Natural killer cell treated with Interleukin-12 subunit alpha and Interleukin-12 subunit beta and Interleukin-15 and Interleukin-18, amount 100 ng/mL, for 72 hours (primary cell): ENCODE measurements at regions not wholly inside any gene's neighbourhood (a gene's known extent, or its start where the extent isn't known, plus 50 kb on each side); places are given as distances from the start of the nearest gene placed in this dataset.
"Not testable (repeated sequence)": the region's sequence is repeated elsewhere in the genome, so short reads cannot be mapped to it uniquely, and the experiment has no call there.

Source experiments
- ATAC-seq, 2 donors: fragments of 150-1000 bp; cut with Tn5 transposase in 1 of 2; sonication (Bioruptor Pico), chemical (Tn5 transposase) in 1 of 2; 2 replicates each; pipeline ENCODE4 v1.10.0; 2021
- DNase-seq: peaks from one replicate; pipeline ENCODE4 v3.0.0; 2022; ENCODE audit warnings: low spot score
- H3K27ac Mint-ChIP-seq, 2 donors: 1 replicate in 1 of 2; 2 replicates in 1 of 2; pipeline ENCODE4 v1.8.0; 2022; ENCODE audit warnings: mixed read lengths in 2 of 2, mild to moderate bottlenecking in 1 of 2, moderate library complexity in 1 of 2
- H3K27me3 Mint-ChIP-seq, 2 donors: 1 replicate in 1 of 2; 2 replicates in 1 of 2; pipeline ENCODE4 v1.8.0; 2022; ENCODE audit warnings: mixed read lengths in 2 of 2
- H3K36me3 Mint-ChIP-seq: one replicate; pipeline ENCODE4 v1.8.0; 2022; ENCODE audit warnings: mixed read lengths
- H3K4me1 Mint-ChIP-seq, 2 donors: 1 replicate in 1 of 2; 2 replicates in 1 of 2; pipeline ENCODE4 v1.8.0; 2022; ENCODE audit warnings: low read depth in 2 of 2, mixed read lengths in 2 of 2, mild to moderate bottlenecking in 1 of 2
- H3K4me3 Mint-ChIP-seq: one replicate; pipeline ENCODE4 v1.8.0; 2022; ENCODE audit warnings: mixed read lengths
- H3K9me3 Mint-ChIP-seq: 2 replicates; pipeline ENCODE4 v1.8.0; 2022; ENCODE audit warnings: mixed read lengths

DNA sequence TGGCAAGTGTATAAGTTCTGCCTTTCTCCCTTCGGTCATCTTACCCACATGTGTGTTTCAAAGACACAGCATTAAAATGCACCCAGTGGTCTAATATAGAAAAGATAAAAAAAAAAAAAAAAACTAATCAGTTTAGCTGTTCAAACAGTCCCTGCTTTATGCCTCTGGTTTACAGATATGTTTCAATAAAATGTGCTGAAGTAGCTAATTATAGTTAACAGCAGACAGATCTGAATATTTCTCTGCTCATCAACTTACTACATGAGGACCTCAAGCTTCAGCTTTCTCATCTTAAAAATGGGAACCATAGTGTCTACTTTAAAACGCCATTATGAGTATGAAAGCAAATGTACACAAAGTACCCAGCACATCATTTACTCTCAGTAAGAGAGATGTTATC, 280.6 kb upstream of the DEFB112 start:
- no peak for DNase-seq
- no peaks in the 10 kb centered on the region for H3K27me3 Mint-ChIP-seq
- no peak overlapping the region for H3K27ac Mint-ChIP-seq
- no peak for ATAC-seq
- H3K9me3 Mint-ChIP-seq, result peaks cover 17% of the 10 kb centered on the region
- H3K4me3 Mint-ChIP-seq, result no peak overlapping the region
- no peaks in the 10 kb centered on the region for H3K4me1 Mint-ChIP-seq
- H3K36me3 Mint-ChIP-seq, result peaks cover 11% of the 10 kb centered on the region

DNA sequence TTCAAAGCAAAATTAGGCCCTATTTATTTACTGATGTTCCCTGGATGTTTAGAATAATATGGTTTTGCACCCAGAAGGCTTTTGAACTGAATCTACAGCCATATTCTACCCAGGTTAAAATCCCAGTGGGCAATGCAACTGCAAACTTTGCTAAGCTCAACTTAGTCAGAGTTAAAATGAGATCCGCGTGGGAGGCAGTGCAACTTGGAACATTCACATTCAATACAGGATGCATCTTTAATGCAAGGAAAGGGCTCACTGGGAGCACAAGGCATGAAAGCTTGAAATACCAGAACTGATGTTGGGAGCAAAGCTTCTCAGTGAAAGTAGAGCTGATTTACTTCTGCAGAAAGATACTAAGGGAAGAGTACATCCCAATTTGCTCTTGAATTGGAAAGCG, 281.2 kb upstream of the DEFB112 start:
- H3K4me1 Mint-ChIP-seq, result no peaks in the 10 kb centered on the region
- H3K27me3 Mint-ChIP-seq, result no peaks in the 10 kb centered on the region
- H3K4me3 Mint-ChIP-seq, result no peak overlapping the region
- H3K27ac Mint-ChIP-seq, result no peak overlapping the region
- peaks cover 5% of the 10 kb centered on the region for H3K36me3 Mint-ChIP-seq
- ATAC-seq (no peak), DNase-seq (no peak)
- peaks cover 14% of the 10 kb centered on the region for H3K9me3 Mint-ChIP-seq

DNA sequence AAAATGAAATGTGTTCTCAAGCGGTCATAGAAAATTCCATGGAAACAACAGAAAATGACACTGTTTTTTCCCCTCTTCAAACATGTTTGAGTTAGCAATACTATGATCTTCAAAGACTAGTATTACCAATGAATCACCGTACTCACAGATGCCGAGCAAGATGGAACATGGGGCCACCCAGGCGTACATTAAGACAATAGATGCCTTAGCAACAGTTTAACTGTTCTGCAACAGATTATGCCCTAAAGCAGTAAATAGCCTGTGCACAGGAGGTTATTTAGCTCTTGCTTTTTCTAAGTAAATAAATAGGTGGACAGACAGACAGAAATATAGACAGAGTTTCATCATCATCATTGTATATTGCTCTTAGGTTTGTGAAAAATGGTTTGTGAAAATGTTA, 284.0 kb upstream of the DEFB112 start:
- no peak overlapping the region for H3K4me3 Mint-ChIP-seq
- peaks cover 15% of the 10 kb centered on the region for H3K9me3 Mint-ChIP-seq
- H3K27ac Mint-ChIP-seq, result no peak overlapping the region
- no peaks in the 10 kb centered on the region for H3K4me1 Mint-ChIP-seq
- no peak for DNase-seq
- no peak for ATAC-seq
- H3K27me3 Mint-ChIP-seq, result no peaks in the 10 kb centered on the region
- no peaks in the 10 kb centered on the region for H3K36me3 Mint-ChIP-seq

DNA sequence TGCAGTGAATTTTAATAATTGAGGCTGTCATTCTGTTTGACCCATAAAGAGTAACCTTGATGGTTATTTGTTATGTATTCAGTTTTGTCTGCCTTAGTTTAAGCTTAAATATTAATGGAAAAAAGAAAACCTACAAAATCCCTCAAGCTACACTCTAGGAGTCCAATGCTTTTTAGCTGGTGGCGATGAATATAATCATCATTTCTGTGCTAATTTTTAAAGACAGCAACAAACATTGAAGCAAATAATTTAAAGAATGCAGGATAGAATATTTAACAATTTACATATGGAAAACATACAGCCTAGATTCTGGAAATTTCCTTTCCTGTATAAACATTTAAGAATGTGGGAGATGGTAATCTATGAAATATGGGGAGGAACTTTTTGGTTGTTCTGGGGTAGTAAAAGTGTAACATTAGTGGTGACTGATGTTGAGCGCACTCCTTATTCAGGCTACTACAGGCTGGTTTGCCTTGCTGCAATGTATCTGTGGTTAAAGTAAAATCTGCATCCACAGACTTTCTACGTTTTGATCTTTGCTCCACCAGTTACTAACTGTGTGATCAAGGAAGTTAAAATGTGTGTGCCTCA, 287.9 kb upstream of the DEFB112 start:
- Mint-ChIP-seq H3K4me3 (no peak overlapping the region), H3K36me3 (no peaks in the 10 kb centered on the region), H3K27me3 (no peaks in the 10 kb centered on the region), H3K9me3 (peaks cover 10% of the 10 kb centered on the region), H3K4me1 (no peaks in the 10 kb centered on the region), H3K27ac (no peak overlapping the region)
- no peak for ATAC-seq
- DNase-seq, result no peak

DNA sequence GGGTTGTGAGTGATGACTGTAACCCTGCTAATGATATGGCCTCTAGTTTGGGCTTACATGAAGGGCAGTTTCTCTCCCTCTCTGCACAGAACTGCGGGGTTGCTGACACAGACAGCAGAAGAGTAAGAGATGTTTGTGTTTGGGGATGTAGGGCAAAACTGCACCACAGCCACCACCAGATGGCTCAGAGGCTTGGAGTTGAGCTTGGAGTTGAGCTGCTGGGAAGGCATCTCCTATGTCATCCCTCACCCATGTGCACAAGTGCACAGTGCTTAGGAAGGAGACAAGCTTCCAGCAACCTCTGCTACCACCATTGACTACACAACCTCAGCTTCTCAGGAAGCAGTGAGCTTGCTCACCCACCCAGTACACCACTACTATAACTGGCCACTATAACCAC, 303.9 kb upstream of the DEFB112 start:
- peaks cover 15% of the 10 kb centered on the region for H3K9me3 Mint-ChIP-seq
- H3K27me3 Mint-ChIP-seq, result no peaks in the 10 kb centered on the region
- no peak for ATAC-seq
- no peak overlapping the region for H3K27ac Mint-ChIP-seq
- no peak overlapping the region for H3K4me3 Mint-ChIP-seq
- H3K4me1 Mint-ChIP-seq, result no peaks in the 10 kb centered on the region
- H3K36me3 Mint-ChIP-seq, result peaks cover 5% of the 10 kb centered on the region
- DNase-seq, result no peak

DNA sequence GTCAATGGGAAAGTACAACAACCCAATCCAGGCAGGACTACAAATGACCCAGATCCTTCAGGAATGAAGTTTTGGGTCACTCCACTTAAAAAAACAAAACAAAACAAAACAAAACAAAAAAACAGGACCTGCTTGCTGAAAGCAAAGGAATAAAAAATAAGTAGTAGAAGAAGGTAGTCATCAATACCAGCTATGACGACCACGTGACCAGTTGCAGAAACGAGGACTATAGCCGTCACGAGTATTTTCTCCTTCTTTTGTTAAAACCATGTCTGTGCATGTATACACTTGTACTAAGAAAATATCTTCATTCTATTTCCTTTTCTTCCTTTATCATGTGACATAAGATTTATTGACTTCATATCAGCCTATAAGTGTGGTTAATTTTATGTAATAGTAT, 308.4 kb upstream of the DEFB112 start:
- Mint-ChIP-seq H3K36me3 (peaks cover 5% of the 10 kb centered on the region), H3K4me1 (no peaks in the 10 kb centered on the region), H3K27me3 (no peaks in the 10 kb centered on the region), H3K4me3 (no peak overlapping the region), H3K27ac (no peak overlapping the region), H3K9me3 (peaks cover 28% of the 10 kb centered on the region)
- no peak for ATAC-seq
- no peak for DNase-seq

DNA sequence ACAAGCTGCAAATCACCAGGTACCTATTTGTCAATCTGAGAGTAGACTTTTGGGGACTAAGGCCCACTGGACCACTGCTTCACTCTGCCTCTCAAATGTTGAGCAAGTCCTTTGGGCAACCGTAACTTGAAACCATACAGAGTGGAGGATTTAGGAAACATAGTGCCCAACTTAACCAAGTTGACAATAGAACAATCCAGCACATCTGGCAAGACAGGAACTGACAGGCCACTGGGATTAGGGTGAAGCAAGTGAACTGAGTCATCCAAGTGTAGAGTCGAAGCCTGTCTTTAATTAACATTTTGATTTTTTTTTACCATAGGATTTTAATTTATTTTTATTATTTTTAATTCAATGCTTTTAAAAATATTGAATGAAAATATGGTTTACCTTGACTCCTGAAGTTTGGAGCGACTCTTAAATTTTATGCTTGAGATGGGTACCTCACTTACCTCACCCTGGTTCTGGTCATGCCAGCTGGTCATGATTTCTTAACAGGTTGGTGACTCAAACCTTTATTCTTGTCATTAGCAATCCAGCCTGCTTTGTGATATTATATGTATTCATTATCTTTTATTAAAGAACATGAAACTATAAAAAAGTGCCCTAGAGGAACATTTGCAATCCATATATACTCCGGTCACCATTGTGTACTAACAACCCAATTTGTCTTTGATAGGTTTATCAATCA, 312.1 kb upstream of the DEFB112 start:
- peaks cover 19% of the 10 kb centered on the region for H3K9me3 Mint-ChIP-seq
- DNase-seq, result no peak
- no peak for ATAC-seq
- H3K36me3 Mint-ChIP-seq, result no peaks in the 10 kb centered on the region
- no peak overlapping the region for H3K4me3 Mint-ChIP-seq
- no peaks in the 10 kb centered on the region for H3K27me3 Mint-ChIP-seq
- H3K4me1 Mint-ChIP-seq, result no peaks in the 10 kb centered on the region
- H3K27ac Mint-ChIP-seq, result no peak overlapping the region

DNA sequence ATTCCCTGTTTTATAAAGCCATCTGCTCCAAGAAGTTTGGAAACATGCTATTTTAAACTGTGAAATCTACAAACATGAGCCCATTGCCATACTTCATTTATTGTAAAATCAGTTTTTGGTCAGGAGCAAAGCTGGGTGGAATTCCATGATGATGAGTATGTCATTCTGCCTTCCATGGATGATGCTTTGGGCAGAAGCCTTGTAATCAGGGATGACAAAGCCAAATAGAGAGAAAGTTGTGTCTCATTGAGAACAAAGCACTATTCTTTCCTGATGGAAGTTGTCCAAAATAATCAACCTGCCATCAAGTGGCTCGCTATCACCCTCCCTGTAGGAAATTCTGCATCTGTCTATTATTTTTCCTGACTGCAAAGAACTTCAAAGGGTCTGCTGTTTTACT, 313.0 kb upstream of the DEFB112 start:
- no peaks in the 10 kb centered on the region for H3K4me1 Mint-ChIP-seq
- H3K27me3 Mint-ChIP-seq, result no peaks in the 10 kb centered on the region
- H3K9me3 Mint-ChIP-seq, result peaks cover 19% of the 10 kb centered on the region
- no peak overlapping the region for H3K27ac Mint-ChIP-seq
- no peaks in the 10 kb centered on the region for H3K36me3 Mint-ChIP-seq
- ATAC-seq (no peak), DNase-seq (no peak)
- H3K4me3 Mint-ChIP-seq, result no peak overlapping the region

DNA sequence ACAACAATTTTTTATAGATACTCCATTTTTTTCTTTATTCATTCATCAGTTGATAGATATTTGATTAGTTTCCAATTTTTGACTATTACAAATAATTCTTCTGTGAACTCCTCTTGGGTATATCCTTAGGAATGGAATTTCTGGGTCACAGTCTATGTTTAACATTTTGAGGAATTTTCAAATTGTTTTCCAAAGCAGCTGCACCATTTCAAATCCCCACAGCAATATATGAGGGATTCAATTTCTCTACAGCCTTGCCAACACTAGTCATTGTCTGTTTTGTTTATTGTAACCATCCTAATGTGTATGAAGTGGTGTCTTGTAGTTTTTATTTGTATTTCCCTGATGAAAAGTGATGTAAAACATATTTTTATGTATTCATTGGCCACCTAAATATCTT, 320.3 kb upstream of the DEFB112 start:
- H3K4me1 Mint-ChIP-seq, result no peaks in the 10 kb centered on the region
- peaks cover 4% of the 10 kb centered on the region for H3K9me3 Mint-ChIP-seq

DNA sequence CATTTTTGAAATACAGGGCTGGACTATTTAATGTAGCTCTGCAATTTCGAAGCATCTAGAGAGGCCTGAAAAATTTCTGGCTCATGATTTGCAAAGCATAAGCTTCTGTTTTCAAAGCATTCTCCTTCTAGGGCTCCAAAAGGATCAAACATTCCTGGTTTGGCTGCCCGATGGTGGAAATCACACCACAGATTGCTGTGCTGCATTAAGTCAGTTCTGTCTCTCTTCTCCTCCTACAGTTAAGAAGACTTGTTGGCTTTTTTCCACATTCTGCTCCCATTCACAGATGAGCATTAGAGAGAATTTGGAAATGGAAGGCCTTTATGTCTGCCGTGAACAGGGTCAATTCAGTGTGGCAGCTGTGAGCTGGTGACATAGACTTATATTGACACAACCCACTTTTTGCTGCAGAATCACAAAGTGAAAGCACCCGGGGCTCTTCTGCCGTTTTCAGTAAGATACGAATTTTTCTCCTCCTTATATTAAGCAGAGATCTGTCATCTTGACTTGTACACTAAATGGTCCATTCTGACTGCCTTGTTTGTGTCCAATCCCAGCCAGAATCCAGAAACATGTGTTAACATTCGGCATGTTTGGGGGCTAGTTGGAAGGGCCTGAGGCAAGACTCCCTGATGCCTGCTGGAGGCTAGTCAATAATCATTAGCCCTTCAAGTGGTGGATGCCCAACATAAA, 330.8 kb upstream of the DEFB112 start:
- Mint-ChIP-seq H3K27ac (no peak overlapping the region), H3K27me3 (no peaks in the 10 kb centered on the region), H3K4me1 (no peaks in the 10 kb centered on the region), H3K36me3 (peaks cover 8% of the 10 kb centered on the region), H3K4me3 (no peak overlapping the region), H3K9me3 (no peaks in the 10 kb centered on the region)
- DNase-seq, result no peak
- no peak for ATAC-seq

More for the DNA sequence above, 320.3 kb upstream of the DEFB112 start:
- Mint-ChIP-seq H3K27ac (no peak overlapping the region), H3K27me3 (no peaks in the 10 kb centered on the region), H3K4me3 (no peak overlapping the region), H3K36me3 (peaks cover 5% of the 10 kb centered on the region)
- no peak for ATAC-seq
- no peak for DNase-seq

DNA sequence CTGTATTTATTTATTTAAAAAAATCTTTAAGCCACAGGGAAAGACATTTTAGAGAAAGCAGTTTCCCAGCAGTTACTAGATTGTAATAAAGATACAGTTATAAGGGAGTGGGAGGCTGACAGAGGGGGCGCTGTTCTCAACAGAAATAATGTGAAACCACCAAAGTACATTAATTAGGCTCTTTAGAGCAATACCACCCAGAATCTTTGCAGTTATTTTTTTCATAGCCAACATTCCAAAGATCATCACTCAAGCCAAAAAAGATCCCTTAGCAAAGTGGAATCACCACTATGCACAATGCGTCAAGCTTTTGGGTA, 331.3 kb upstream of the DEFB112 start:
- no peaks in the 10 kb centered on the region for H3K9me3 Mint-ChIP-seq
- peaks cover 2% of the 10 kb centered on the region for H3K36me3 Mint-ChIP-seq
- H3K4me3 Mint-ChIP-seq, result no peak overlapping the region
- no peaks in the 10 kb centered on the region for H3K27me3 Mint-ChIP-seq
- DNase-seq (no peak), ATAC-seq (no peak)
- no peak overlapping the region for H3K27ac Mint-ChIP-seq
- no peaks in the 10 kb centered on the region for H3K4me1 Mint-ChIP-seq

DNA sequence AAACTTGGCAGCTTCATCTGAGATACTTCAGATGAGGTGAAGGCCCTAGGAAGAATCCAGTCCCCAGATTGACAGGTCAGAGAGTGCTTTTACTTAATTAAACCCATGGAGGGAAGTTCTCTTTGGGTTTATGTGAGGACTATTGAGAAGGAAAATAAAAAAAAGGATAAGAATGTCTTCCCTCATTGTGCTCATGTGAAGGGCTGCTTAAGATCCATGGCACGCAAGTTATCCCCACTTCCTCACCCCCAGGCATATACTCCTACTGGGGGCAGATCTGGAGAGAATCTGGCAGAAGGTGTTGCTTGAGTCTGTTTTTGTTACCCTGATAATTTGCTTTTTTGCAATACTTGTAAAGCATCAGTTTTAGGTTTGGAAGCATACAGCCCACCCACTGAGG, 322.9 kb upstream of the TFAP2D start:
- peaks cover 5% of the 10 kb centered on the region for H3K36me3 Mint-ChIP-seq
- DNase-seq (no peak), ATAC-seq (no peak)
- H3K27me3 Mint-ChIP-seq, result no peaks in the 10 kb centered on the region
- H3K9me3 Mint-ChIP-seq, result peaks cover 13% of the 10 kb centered on the region
- no peak overlapping the region for H3K4me3 Mint-ChIP-seq
- H3K4me1 Mint-ChIP-seq, result no peaks in the 10 kb centered on the region
- H3K27ac Mint-ChIP-seq, result no peak overlapping the region

DNA sequence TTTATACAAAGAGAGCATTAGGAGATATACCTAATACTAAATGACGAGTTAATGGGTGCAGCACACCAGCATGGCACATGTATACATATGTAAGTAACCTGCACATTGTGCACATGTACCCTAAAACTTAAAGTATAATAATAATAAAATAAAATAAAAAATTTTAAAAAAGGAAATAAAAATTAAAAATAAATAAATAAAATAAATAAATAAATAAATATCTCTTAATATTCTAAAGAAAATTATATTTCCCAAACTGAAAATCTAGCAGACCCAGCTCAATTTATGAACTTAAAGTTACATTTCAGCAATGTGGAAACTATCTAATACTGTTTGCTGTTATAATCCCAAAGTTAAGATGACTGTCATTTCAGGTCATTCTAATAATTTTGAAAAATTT, 319.2 kb upstream of the TFAP2D start:
- DNase-seq, H3K36me3 Mint-ChIP-seq, H3K4me1 Mint-ChIP-seq, H3K27ac Mint-ChIP-seq, ATAC-seq, H3K4me3 Mint-ChIP-seq, H3K27me3 Mint-ChIP-seq: not testable (repeated sequence)
- H3K9me3 Mint-ChIP-seq, result peaks cover 12% of the 10 kb centered on the region

DNA sequence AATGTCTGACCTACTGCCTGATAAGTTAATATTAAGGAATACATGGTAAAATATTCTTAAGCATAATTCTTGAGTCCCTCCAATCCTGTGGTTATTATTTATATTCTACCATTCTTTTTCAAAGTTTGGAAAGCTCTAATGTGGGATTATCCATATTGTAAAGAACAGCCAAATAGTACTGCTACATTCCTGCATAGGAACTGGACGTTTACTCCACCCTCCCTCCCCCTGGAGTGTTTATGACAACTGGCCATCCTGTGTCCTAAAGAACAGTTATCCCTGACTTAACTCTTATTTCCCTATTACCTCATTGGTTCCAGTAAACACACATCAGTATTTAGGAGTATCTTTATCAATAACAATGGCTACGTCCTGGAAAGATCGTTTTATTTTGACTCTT, 308.7 kb upstream of the TFAP2D start:
- Mint-ChIP-seq H3K9me3 (peaks cover 12% of the 10 kb centered on the region), H3K4me3 (no peak overlapping the region), H3K4me1 (no peaks in the 10 kb centered on the region), H3K27me3 (no peaks in the 10 kb centered on the region), H3K36me3 (peaks cover 4% of the 10 kb centered on the region), H3K27ac (no peak overlapping the region)
- DNase-seq (no peak), ATAC-seq (no peak)
